Keratinocyte (primary cell): ENCODE measurements at regions not wholly inside any gene's neighbourhood (a gene's known extent, or its start where the extent isn't known, plus 50 kb on each side); places are given as distances from the start of the nearest gene placed in this dataset.

Experiments
- DNase-seq: peaks from one replicate; pipeline ENCODE4 v3.0.0-alpha.2; 2011; ENCODE audit warnings: low read depth, missing footprints, low spot score
- FAIRE-seq: peaks from 2 replicates; lab custom pipeline; 2011; peaks lifted over from hg19 to GRCh38; lab: Jason Lieb, UNC
- H2AFZ ChIP-seq: 2 replicates; pipeline ENCODE4 v1.6.0; 2012; ENCODE audit warnings: low read length, control low read depth, inconsistent platforms; ENCODE audit not compliant: control insufficient read depth
- H3K27ac ChIP-seq: 2 replicates; pipeline ENCODE4 v1.5.1; 2011; ENCODE audit warnings: low read length; ENCODE audit not compliant: control insufficient read depth, insufficient read depth
- H3K27me3 ChIP-seq: 3 replicates; pipeline ENCODE4 v1.6.0; 2011; ENCODE audit warnings: low read length; ENCODE audit not compliant: control insufficient read depth, insufficient read depth; ENCODE audit errors: extremely low read depth
- H3K36me3 ChIP-seq, 2 experiments: 2 replicates in 1 of 2; 3 replicates in 1 of 2; pipeline ENCODE4 v1.5.1; 2011; ENCODE audit warnings: low read length in 2 of 2, mild to moderate bottlenecking in 1 of 2; ENCODE audit not compliant: control insufficient read depth in 2 of 2, insufficient read depth in 2 of 2; ENCODE audit errors: extremely low read depth in 1 of 2
- H3K4me1 ChIP-seq: 3 replicates; pipeline ENCODE4 v1.5.1; 2011; ENCODE audit warnings: low read length; ENCODE audit not compliant: control insufficient read depth, insufficient read depth; ENCODE audit errors: extremely low read depth
- H3K4me2 ChIP-seq: 3 replicates; pipeline ENCODE4 v1.6.0; 2011; ENCODE audit warnings: low read depth, low read length; ENCODE audit not compliant: control insufficient read depth, insufficient read depth; ENCODE audit errors: extremely low read depth
- H3K4me3 ChIP-seq, 3 experiments: fragments of 200-600 bp in 1 of 3; sonication (generic) in 1 of 3; 2 replicates in 2 of 3; 3 replicates in 1 of 3; pipeline ENCODE4 v1.5.1; 2011 to 2016; ENCODE audit warnings: low read length in 3 of 3, mild to moderate bottlenecking in 3 of 3, control low read depth in 2 of 3, inconsistent platforms in 1 of 3, low read depth in 1 of 3, mixed read lengths in 1 of 3, mixed run types in 1 of 3, moderate library complexity in 1 of 3; ENCODE audit not compliant: control insufficient read depth in 2 of 3, insufficient read depth in 2 of 3; ENCODE audit errors: extremely low read depth in 1 of 3
- H3K79me2 ChIP-seq: 2 replicates; pipeline ENCODE4 v1.6.0; 2012; ENCODE audit warnings: low read length; ENCODE audit not compliant: control insufficient read depth, insufficient read depth
- H3K9ac ChIP-seq: 3 replicates; pipeline ENCODE4 v1.6.0; 2011; ENCODE audit warnings: low read length; ENCODE audit not compliant: control insufficient read depth, insufficient read depth; ENCODE audit errors: extremely low read depth
- H3K9me1 ChIP-seq: 3 replicates; pipeline ENCODE4 v1.6.0; 2011; ENCODE audit warnings: low read length; ENCODE audit not compliant: control insufficient read depth, insufficient read depth; ENCODE audit errors: extremely low read depth
- H3K9me3 ChIP-seq: 2 replicates; pipeline ENCODE4 v1.5.1; 2012; ENCODE audit warnings: low read depth, low read length; ENCODE audit not compliant: control insufficient read depth
- H4K20me1 ChIP-seq: 3 replicates; pipeline ENCODE4 v1.6.0; 2011; ENCODE audit warnings: low read length; ENCODE audit not compliant: control insufficient read depth, insufficient read depth; ENCODE audit errors: extremely low read depth
- CTCF ChIP-seq, 3 experiments: IDR thresholded peaks in 1 of 3; conservative IDR thresholded peaks in 1 of 3; optimal IDR thresholded peaks in 1 of 3; 2 replicates in 2 of 3; 3 replicates in 1 of 3; pipeline versions ENCODE3 to v1.5.1; 2011; ENCODE audit warnings: low read length in 3 of 3, mild to moderate bottlenecking in 3 of 3, moderate library complexity in 2 of 3, control low read depth in 1 of 3, inconsistent platforms in 1 of 3; ENCODE audit not compliant: insufficient read depth in 2 of 3; ENCODE audit errors: extremely low read depth in 1 of 3
- EZH2 ChIP-seq: IDR thresholded peaks from one replicate; pipeline ENCODE4 v1.6.1; 2012; ENCODE audit warnings: inconsistent platforms, mild to moderate bottlenecking, low read length, moderate library complexity
- dilution Hi-C: fragments of 300-500 bp; cut with MboI; formaldehyde crosslinking; loops from one replicate; pipeline ENCODE4 v1.7.0; 2020; ENCODE audit warnings: low sequenced_read_pairs; ENCODE audit not compliant: extremely low pct_ligation_motif_present

- TF ChIP-seq CTCF (optimal IDR thresholded peaks at IDR 0.05 in 1 of 3, IDR thresholded peaks at IDR 0.05 in 1 of 3, conservative IDR thresholded peaks at IDR 0.05 in 1 of 3; ENCODE audit: extremely low read depth in 1 of 3, insufficient read depth in 2 of 3, low read length in 3 of 3) (no peak), EZH2 (no peak)
- no peaks in the 10 kb centered on the region for H3K27me3 ChIP-seq
- no peak overlapping the region for H2AFZ ChIP-seq
- no peak overlapping the region for H3K4me3 ChIP-seq
- dilution Hi-C loops = no loop called here
- FAIRE-seq (no peak), DNase-seq (no peak)
- no peaks in the 10 kb centered on the region for H3K9me1 ChIP-seq
- H4K20me1 ChIP-seq = no peaks in the 10 kb centered on the region
- no peaks in the 10 kb centered on the region for H3K36me3 ChIP-seq
- H3K9me3 ChIP-seq = no peaks in the 10 kb centered on the region
- no peaks in the 10 kb centered on the region for H3K79me2 ChIP-seq
- H3K27ac ChIP-seq = no peak overlapping the region
- no peak overlapping the region for H3K9ac ChIP-seq
- no peak overlapping the region for H3K4me2 ChIP-seq
- no peaks in the 10 kb centered on the region for H3K4me1 ChIP-seq
Observed at GRCh38 chr12:4059898-4060568, 186.8 kb upstream of the PARP11 start.

DNA sequence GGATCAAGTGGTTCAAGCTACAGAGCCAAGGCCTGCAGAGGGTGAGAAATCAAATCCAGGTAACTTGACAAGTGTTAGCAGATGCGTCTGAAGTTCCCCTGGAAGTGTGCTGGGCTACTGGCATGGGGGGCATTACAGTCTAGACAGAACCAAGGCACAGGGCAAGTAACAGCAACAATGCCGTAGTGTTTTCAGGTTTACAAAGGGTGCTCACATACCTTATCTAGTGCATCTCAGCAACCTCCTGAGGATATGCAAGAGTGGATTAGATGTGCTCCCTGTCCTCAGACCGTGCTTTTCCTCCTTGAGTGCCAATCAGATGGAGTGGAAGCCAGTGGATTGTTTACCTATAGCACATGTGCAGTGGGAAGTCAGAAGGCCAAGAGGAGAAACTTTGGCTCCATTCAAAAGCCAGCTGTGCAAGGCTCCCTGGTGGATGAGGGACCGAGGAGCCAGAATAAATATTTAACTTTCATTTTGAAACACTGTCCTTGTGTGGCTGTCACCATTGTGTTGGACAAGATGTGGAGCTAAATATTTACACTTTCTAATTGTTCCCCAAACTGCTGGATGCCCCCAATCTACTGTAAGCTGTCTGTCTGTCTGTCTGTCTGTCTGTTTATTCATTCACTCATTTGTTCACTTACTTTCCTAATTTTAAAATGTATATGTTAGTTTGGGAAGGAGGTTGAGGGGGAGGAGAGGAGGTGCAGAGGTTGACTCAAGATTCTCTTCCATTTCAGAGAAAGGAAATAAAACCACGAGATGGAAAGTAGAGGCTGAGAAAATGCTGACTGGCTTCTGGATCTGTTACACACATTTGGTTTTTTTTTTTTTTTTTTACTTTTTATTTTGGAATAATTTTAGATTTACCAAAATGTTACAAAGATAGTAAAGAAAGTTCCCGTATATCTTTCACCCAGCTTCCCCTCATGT, 184.0 kb upstream of the PARP11 start:
- H3K9me1 ChIP-seq = no peaks in the 10 kb centered on the region
- H3K9ac ChIP-seq = no peak overlapping the region
- no peaks in the 10 kb centered on the region for H4K20me1 ChIP-seq
- TF ChIP-seq CTCF (optimal IDR thresholded peaks at IDR 0.05 in 1 of 3, IDR thresholded peaks at IDR 0.05 in 1 of 3, conservative IDR thresholded peaks at IDR 0.05 in 1 of 3; ENCODE audit: extremely low read depth in 1 of 3, insufficient read depth in 2 of 3, low read length in 3 of 3) (no peak), EZH2 (no peak)
- no peak overlapping the region for H3K27ac ChIP-seq
- H2AFZ ChIP-seq = no peak overlapping the region
- DNase-seq (no peak), FAIRE-seq (no peak)
- no peaks in the 10 kb centered on the region for H3K9me3 ChIP-seq
- H3K36me3 ChIP-seq = no peaks in the 10 kb centered on the region
- no peak overlapping the region for H3K4me3 ChIP-seq
- H3K79me2 ChIP-seq = no peaks in the 10 kb centered on the region
- no peak overlapping the region for H3K4me2 ChIP-seq
- dilution Hi-C loops = no loop called here
- peaks cover 11% of the 10 kb centered on the region for H3K4me1 ChIP-seq
- no peaks in the 10 kb centered on the region for H3K27me3 ChIP-seq
